VCaP (cell line): ENCODE measurements at regions not wholly inside any gene's neighbourhood (a gene's known extent, or its start where the extent isn't known, plus 50 kb on each side); places are given as distances from the start of the nearest gene placed in this dataset.

Source experiments
- H3K27ac ChIP-seq: fragments of 450-650 bp; 2 replicates; pipeline ENCODE4 v1.5.1; 2017
- TF ChIP-seq, protein P1 (sequence below): fragments of 450-650 bp; conservative IDR thresholded peaks from 2 replicates; pipeline ENCODE4 v1.5.1; 2017; ENCODE audit warnings: mild to moderate bottlenecking, moderate library complexity

- H3K27ac ChIP-seq, result peak overlapping the region; percentile 95
- TF ChIP-seq, protein P1, sequence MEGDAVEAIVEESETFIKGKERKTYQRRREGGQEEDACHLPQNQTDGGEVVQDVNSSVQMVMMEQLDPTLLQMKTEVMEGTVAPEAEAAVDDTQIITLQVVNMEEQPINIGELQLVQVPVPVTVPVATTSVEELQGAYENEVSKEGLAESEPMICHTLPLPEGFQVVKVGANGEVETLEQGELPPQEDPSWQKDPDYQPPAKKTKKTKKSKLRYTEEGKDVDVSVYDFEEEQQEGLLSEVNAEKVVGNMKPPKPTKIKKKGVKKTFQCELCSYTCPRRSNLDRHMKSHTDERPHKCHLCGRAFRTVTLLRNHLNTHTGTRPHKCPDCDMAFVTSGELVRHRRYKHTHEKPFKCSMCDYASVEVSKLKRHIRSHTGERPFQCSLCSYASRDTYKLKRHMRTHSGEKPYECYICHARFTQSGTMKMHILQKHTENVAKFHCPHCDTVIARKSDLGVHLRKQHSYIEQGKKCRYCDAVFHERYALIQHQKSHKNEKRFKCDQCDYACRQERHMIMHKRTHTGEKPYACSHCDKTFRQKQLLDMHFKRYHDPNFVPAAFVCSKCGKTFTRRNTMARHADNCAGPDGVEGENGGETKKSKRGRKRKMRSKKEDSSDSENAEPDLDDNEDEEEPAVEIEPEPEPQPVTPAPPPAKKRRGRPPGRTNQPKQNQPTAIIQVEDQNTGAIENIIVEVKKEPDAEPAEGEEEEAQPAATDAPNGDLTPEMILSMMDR, result no peak
Measured at GRCh38 chr3:188948281-188948996, 223.3 kb upstream of the TPRG1 start.

GRCh38 chr3:188948997-188949389 lies 222.8 kb upstream of the TPRG1 start:
- TF ChIP-seq, protein P1, result no peak
- H3K27ac ChIP-seq, result peak overlapping the region; percentile 95

GRCh38 chr3:188949456-188949855 lies 222.3 kb upstream of the TPRG1 start:
- peak overlapping the region; percentile 95 for H3K27ac ChIP-seq

DNA sequence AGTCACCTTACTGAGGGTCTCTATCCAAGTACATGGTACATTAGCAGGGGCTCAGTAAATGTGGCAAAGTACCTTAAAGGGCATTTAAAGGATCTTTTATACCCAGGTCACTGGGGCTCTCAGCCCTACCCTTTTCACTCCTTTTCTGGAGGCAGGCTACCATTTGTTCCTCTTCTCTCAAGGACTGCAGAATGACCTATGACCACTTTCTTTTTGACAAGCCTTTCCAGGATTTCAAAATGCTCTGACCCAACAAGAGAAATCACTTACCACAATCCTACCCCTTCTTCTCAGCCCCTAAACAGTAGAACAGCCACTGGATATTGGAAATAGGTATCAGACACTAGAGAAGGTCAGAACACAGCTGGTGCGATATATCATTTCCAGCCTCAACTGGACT lies 221.8 kb upstream of the TPRG1 start:
- TF ChIP-seq, protein P1, result no peak
- peak overlapping the region; percentile 95; the same call in 1 of the 2 replicates for H3K27ac ChIP-seq

More at GRCh38 chr3:188949456-188949855, 222.3 kb upstream of the TPRG1 start:
- TF ChIP-seq, protein P1, result no peak

GRCh38 chr3:188950832-188951489 lies 220.8 kb upstream of the TPRG1 start:
- no peak overlapping the region for H3K27ac ChIP-seq
- TF ChIP-seq, protein P1, result no peak

DNA sequence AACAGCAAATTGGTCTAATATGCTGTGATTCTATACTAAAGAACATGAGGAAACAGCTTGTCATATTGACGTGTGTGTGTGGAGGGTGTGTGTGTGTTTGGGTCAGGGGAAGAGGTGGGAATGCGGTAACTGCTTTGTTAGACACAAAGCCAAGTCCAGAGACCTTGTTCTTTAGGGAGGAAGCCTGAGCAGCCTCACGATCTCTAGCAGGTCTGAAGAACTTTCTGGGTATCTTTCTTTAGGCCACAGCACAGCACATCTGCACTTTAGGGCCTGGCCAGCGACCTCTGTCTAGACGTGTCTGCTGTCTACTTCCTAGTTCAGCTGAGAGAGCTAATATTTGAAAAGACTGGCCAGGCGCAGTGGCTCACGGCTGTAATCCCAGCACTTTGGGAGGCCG lies 220.0 kb upstream of the TPRG1 start:
- H3K27ac ChIP-seq, result no peak overlapping the region
- TF ChIP-seq, protein P1, result no peak

- TF ChIP-seq, protein P1, result peak; percentile 86
- no peak overlapping the region for H3K27ac ChIP-seq
Measured at GRCh38 chr3:188954590-188955208, 217.1 kb upstream of the TPRG1 start.
